ENCODE measurements at regions not wholly inside any gene's neighbourhood (a gene's known extent, or its start where the extent isn't known, plus 50 kb on each side); places are given as distances from the start of the nearest gene placed in this dataset.

GRCh38 chr19:30231408-30232318, 140.5 kb upstream of the ZNF536 start:
- TF ChIP-seq CTCF (IDR thresholded peaks at IDR 0.05) = no peak
- intact Hi-C loops (cut with DNase I) = no loop called here
- peaks cover 3 to 10% of the 10 kb centered on the region in 2 donors for H3K4me1 ChIP-seq
- DNase-seq (ENCODE audit: low spot score in 2 of 2) = no peak
- no peak overlapping the region for H3K27ac ChIP-seq
- no peak overlapping the region for H3K4me3 ChIP-seq
- H3K27me3 ChIP-seq = peaks cover 7% of the 10 kb centered on the region
- no peaks in the 10 kb centered on the region for H3K9me3 ChIP-seq
- no peaks in the 10 kb centered on the region for H3K36me3 ChIP-seq

GRCh38 chr19:30233375-30233774, 138.8 kb upstream of the ZNF536 start:
- Histone ChIP-seq H3K36me3 (no peaks in the 10 kb centered on the region), H3K4me1 (no peaks in the 10 kb centered on the region), H3K27ac (no peak overlapping the region), H3K4me3 (no peak overlapping the region), H3K27me3 (peaks cover 7% of the 10 kb centered on the region), H3K9me3 (no peaks in the 10 kb centered on the region)
- intact Hi-C loops (cut with DNase I) = no loop called here
- DNase-seq (ENCODE audit: low spot score in 2 of 2) = no peak
- no peak for TF ChIP-seq CTCF (IDR thresholded peaks at IDR 0.05)

GRCh38 chr19:30235946-30236345, 136.2 kb upstream of the ZNF536 start:
- DNase-seq (ENCODE audit: low spot score in 2 of 2) = no peak
- Histone ChIP-seq H3K4me1 (no peaks in the 10 kb centered on the region), H3K27me3 (no peaks in the 10 kb centered on the region), H3K36me3 (no peaks in the 10 kb centered on the region), H3K9me3 (no peaks in the 10 kb centered on the region), H3K27ac (no peak overlapping the region), H3K4me3 (no peak overlapping the region)
- intact Hi-C loops (cut with DNase I) = no loop called here
- no peak for TF ChIP-seq CTCF (IDR thresholded peaks at IDR 0.05)

GRCh38 chr19:30236587-30236986, 135.6 kb upstream of the ZNF536 start:
- H3K27ac ChIP-seq = no peak overlapping the region
- H3K27me3 ChIP-seq = no peaks in the 10 kb centered on the region
- no peak overlapping the region for H3K4me3 ChIP-seq
- TF ChIP-seq CTCF (IDR thresholded peaks at IDR 0.05) = no peak
- no peaks in the 10 kb centered on the region for H3K4me1 ChIP-seq
- intact Hi-C loops (cut with DNase I) = no loop called here
- no peak for DNase-seq (ENCODE audit: low spot score in 2 of 2)
- no peaks in the 10 kb centered on the region for H3K9me3 ChIP-seq
- H3K36me3 ChIP-seq = no peaks in the 10 kb centered on the region

- H3K4me3 ChIP-seq = no peak overlapping the region
- no peak for TF ChIP-seq CTCF (IDR thresholded peaks at IDR 0.05)
- no peaks in the 10 kb centered on the region for H3K9me3 ChIP-seq
- intact Hi-C loops (cut with DNase I) = no loop called here
- H3K4me1 ChIP-seq = no peaks in the 10 kb centered on the region
- H3K27me3 ChIP-seq = no peaks in the 10 kb centered on the region
- H3K27ac ChIP-seq = no peak overlapping the region
- no peaks in the 10 kb centered on the region for H3K36me3 ChIP-seq
- no peak for DNase-seq (ENCODE audit: low spot score in 2 of 2)
Observed at GRCh38 chr19:30237140-30237539, 135.0 kb upstream of the ZNF536 start.
